ENCODE measurements at regions not wholly inside any gene's neighbourhood (a gene's known extent, or its start where the extent isn't known, plus 50 kb on each side); places are given as distances from the start of the nearest gene placed in this dataset.
A peak's percentile ranks its signal among the peaks of the same experiment; 100 is the strongest.

- no peak for DNase-seq
Observed at GRCh38 chr4:159041054-159042034, 61.5 kb upstream of the RAPGEF2 start.

- DNase-seq: no peak
Observed at GRCh38 chr4:159042097-159042605, 60.7 kb upstream of the RAPGEF2 start.

- no peak for DNase-seq
Observed at GRCh38 chr4:159042868-159043267, 60.0 kb upstream of the RAPGEF2 start.

GRCh38 chr4:159043861-159044260 lies 59.0 kb upstream of the RAPGEF2 start:
- DNase-seq: no peak

GRCh38 chr4:159045321-159045720 lies 57.6 kb upstream of the RAPGEF2 start:
- DNase-seq: no peak

GRCh38 chr4:159046683-159047082 lies 56.2 kb upstream of the RAPGEF2 start:
- DNase-seq: no peak

- DNase-seq: peak; percentile 11
Observed at GRCh38 chr4:159047478-159048165, 55.3 kb upstream of the RAPGEF2 start.

- DNase-seq: no peak
Observed at GRCh38 chr4:159048166-159048886, 54.6 kb upstream of the RAPGEF2 start.

GRCh38 chr4:159049780-159050375 lies 53.0 kb upstream of the RAPGEF2 start:
- DNase-seq: no peak

- DNase-seq: no peak
Observed at GRCh38 chr4:159051245-159052071, 51.4 kb upstream of the RAPGEF2 start.

- DNase-seq: no peak
Observed at GRCh38 chr4:159052315-159052714, 50.6 kb upstream of the RAPGEF2 start.

Measured in stimulated activated CD4-positive, alpha-beta T cell treated with anti-CD3 and anti-CD28 coated beads, Interleukin-15, amount 100 ng/mL, for 24 hours (primary cell).